ENCODE measurements at regions not wholly inside any gene's neighbourhood (a gene's known extent, or its start where the extent isn't known, plus 50 kb on each side); places are given as distances from the start of the nearest gene placed in this dataset.

- no peak overlapping the region for H3K4me3 ChIP-seq
- 93% methylated on average over 7 of the region's 7 CpGs for WGBS
- intact Hi-C loops (cut with DNase I), result loop anchor here (10.0 kb wide), 1 partner anchor 127 kb away; no protein-coding TSS in a partner anchor
Measured at GRCh38 chr13:109877809-109878208, 91.4 kb upstream of the IRS2 start.

GRCh38 chr13:109875746-109876145 is 89.4 kb upstream of the IRS2 start:
- no peak for DNase-seq (ENCODE audit: low spot score)
- intact Hi-C loops (cut with DNase I), result loop anchor here (10.0 kb wide), 1 partner anchor 129 kb away; no protein-coding TSS in a partner anchor
- no peak overlapping the region for H3K27ac ChIP-seq

More at GRCh38 chr13:109877809-109878208, 91.4 kb upstream of the IRS2 start:
- Histone ChIP-seq H3K27me3 (replicated peaks; ENCODE audit: insufficient read depth) (no peaks in the 10 kb centered on the region), H3K4me1 (replicated peaks) (no peaks in the 10 kb centered on the region), H3K36me3 (no peaks in the 10 kb centered on the region), H3K27ac (no peak overlapping the region), H3K9me3 (no peaks in the 10 kb centered on the region)
- TF ChIP-seq POLR2A (IDR thresholded peaks at IDR 0.05), result no peak
- no peak for TF ChIP-seq POLR2AphosphoS5 (IDR thresholded peaks at IDR 0.05)
- no peak for TF ChIP-seq CTCF (IDR thresholded peaks at IDR 0.05)
- no peak for DNase-seq (ENCODE audit: low spot score)

GRCh38 chr13:109874484-109875454 is 88.4 kb upstream of the IRS2 start:
- H3K4me3 ChIP-seq, result no peak overlapping the region
- H3K4me1 ChIP-seq (replicated peaks), result no peaks in the 10 kb centered on the region
- H3K9me3 ChIP-seq, result no peaks in the 10 kb centered on the region
- H3K27me3 ChIP-seq (replicated peaks; ENCODE audit: insufficient read depth), result no peaks in the 10 kb centered on the region
- no peak for DNase-seq (ENCODE audit: low spot score)
- no peak overlapping the region for H3K27ac ChIP-seq
- TF ChIP-seq CTCF (IDR thresholded peaks at IDR 0.05) (no peak), POLR2AphosphoS5 (IDR thresholded peaks at IDR 0.05) (no peak), POLR2A (IDR thresholded peaks at IDR 0.05) (no peak)
- intact Hi-C loops (cut with DNase I), result loop anchor here (5.0 to 10.0 kb wide), 3 partner anchors 87 to 233 kb away; partner anchors contain the start of gene IRS2
- H3K36me3 ChIP-seq, result no peaks in the 10 kb centered on the region
- WGBS, result 55% methylated on average over 6 of the region's 6 CpGs

More at GRCh38 chr13:109875746-109876145, 89.4 kb upstream of the IRS2 start:
- TF ChIP-seq POLR2AphosphoS5 (IDR thresholded peaks at IDR 0.05) (no peak), CTCF (IDR thresholded peaks at IDR 0.05) (no peak), POLR2A (IDR thresholded peaks at IDR 0.05) (no peak)
- 87% methylated on average over 4 of the region's 4 CpGs for WGBS
- Histone ChIP-seq H3K4me1 (replicated peaks) (no peaks in the 10 kb centered on the region), H3K27me3 (replicated peaks; ENCODE audit: insufficient read depth) (no peaks in the 10 kb centered on the region), H3K9me3 (no peaks in the 10 kb centered on the region), H3K36me3 (no peaks in the 10 kb centered on the region), H3K4me3 (no peak overlapping the region)

GRCh38 chr13:109873351-109874123 is 87.2 kb upstream of the IRS2 start:
- H3K4me1 ChIP-seq (replicated peaks), result no peaks in the 10 kb centered on the region
- DNase-seq (ENCODE audit: low spot score), result no peak
- intact Hi-C loops (cut with DNase I), result loop anchor here (5.0 to 10.0 kb wide), 3 partner anchors 86 to 234 kb away; partner anchors contain the start of gene IRS2

More at GRCh38 chr13:109873351-109874123, 87.2 kb upstream of the IRS2 start:
- Histone ChIP-seq H3K4me3 (no peak overlapping the region), H3K9me3 (no peaks in the 10 kb centered on the region), H3K27me3 (replicated peaks; ENCODE audit: insufficient read depth) (no peaks in the 10 kb centered on the region), H3K27ac (no peak overlapping the region), H3K36me3 (no peaks in the 10 kb centered on the region)
- no peak for TF ChIP-seq POLR2AphosphoS5 (IDR thresholded peaks at IDR 0.05)
- TF ChIP-seq POLR2A (IDR thresholded peaks at IDR 0.05), result no peak
- TF ChIP-seq CTCF (IDR thresholded peaks at IDR 0.05), result no peak
- WGBS, result 83% methylated on average over 17 of the region's 17 CpGs
